Nephron (organoid): ENCODE measurements at regions not wholly inside any gene's neighbourhood (a gene's known extent, or its start where the extent isn't known, plus 50 kb on each side); places are given as distances from the start of the nearest gene placed in this dataset.

Source experiments
- H3K27ac Mint-ChIP-seq, 3 experiments: 2 replicates each; pipeline ENCODE4 v1.8.0; 2020; ENCODE audit warnings: mixed read lengths in 3 of 3, mild to moderate bottlenecking in 2 of 3, moderate library complexity in 1 of 3
- H3K27me3 Mint-ChIP-seq: 2 replicates; pipeline ENCODE4 v1.8.0; 2021; ENCODE audit warnings: low read depth, mild to moderate bottlenecking, moderate library complexity, mixed read lengths
- H3K36me3 Mint-ChIP-seq: 2 replicates; pipeline ENCODE4 v1.8.0; 2020; ENCODE audit warnings: low read depth, mixed read lengths
- H3K4me1 Mint-ChIP-seq: 2 replicates; pipeline ENCODE4 v1.8.0; 2020; ENCODE audit warnings: mixed read lengths
- H3K4me3 Mint-ChIP-seq, 3 experiments: 2 replicates each; pipeline ENCODE4 v1.8.0; 2020; ENCODE audit warnings: mild to moderate bottlenecking in 3 of 3, mixed read lengths in 3 of 3, moderate library complexity in 2 of 3
- H3K9me3 Mint-ChIP-seq: 2 replicates; pipeline ENCODE4 v1.8.0; 2020; ENCODE audit warnings: mixed read lengths
- CTCF ChIP-seq, 3 experiments: fragments of 200-600 bp; sonication (generic); IDR thresholded peaks; one replicate each; pipeline ENCODE4 v1.5.0; 2021; ENCODE audit warnings: antibody characterized with exemption in 3 of 3; ENCODE audit not compliant: unreplicated experiment in 3 of 3

GRCh38 chr4:177117256-177117655 lies 192.4 kb upstream of the NEIL3 start:
- H3K4me3 Mint-ChIP-seq = no peak overlapping the region
- peaks cover 9% of the 10 kb centered on the region for H3K9me3 Mint-ChIP-seq
- no peaks in the 10 kb centered on the region for H3K4me1 Mint-ChIP-seq
- no peaks in the 10 kb centered on the region for H3K36me3 Mint-ChIP-seq
- H3K27me3 Mint-ChIP-seq = peaks cover 6% of the 10 kb centered on the region
- no peak overlapping the region for H3K27ac Mint-ChIP-seq
- TF ChIP-seq CTCF (IDR thresholded peaks at IDR 0.05; ENCODE audit: unreplicated experiment in 3 of 3) = no peak

GRCh38 chr4:177118596-177118995 lies 191.1 kb upstream of the NEIL3 start:
- no peaks in the 10 kb centered on the region for H3K4me1 Mint-ChIP-seq
- peaks cover 9% of the 10 kb centered on the region for H3K9me3 Mint-ChIP-seq
- H3K4me3 Mint-ChIP-seq = no peak overlapping the region
- H3K27ac Mint-ChIP-seq = no peak overlapping the region
- peaks cover 6% of the 10 kb centered on the region for H3K27me3 Mint-ChIP-seq
- no peak for TF ChIP-seq CTCF (IDR thresholded peaks at IDR 0.05; ENCODE audit: unreplicated experiment in 3 of 3)
- no peaks in the 10 kb centered on the region for H3K36me3 Mint-ChIP-seq

- H3K27ac Mint-ChIP-seq = no peak overlapping the region
- H3K27me3 Mint-ChIP-seq = peaks cover 6% of the 10 kb centered on the region
- H3K9me3 Mint-ChIP-seq = peaks cover 9% of the 10 kb centered on the region
- H3K36me3 Mint-ChIP-seq = no peaks in the 10 kb centered on the region
- H3K4me1 Mint-ChIP-seq = no peaks in the 10 kb centered on the region
- no peak overlapping the region for H3K4me3 Mint-ChIP-seq
- no peak for TF ChIP-seq CTCF (IDR thresholded peaks at IDR 0.05; ENCODE audit: unreplicated experiment in 3 of 3)
Measured at GRCh38 chr4:177119021-177119471, 190.6 kb upstream of the NEIL3 start.

GRCh38 chr4:177119691-177120090 lies 190.0 kb upstream of the NEIL3 start:
- no peaks in the 10 kb centered on the region for H3K36me3 Mint-ChIP-seq
- H3K9me3 Mint-ChIP-seq = peaks cover 9% of the 10 kb centered on the region
- H3K4me3 Mint-ChIP-seq = no peak overlapping the region
- no peaks in the 10 kb centered on the region for H3K4me1 Mint-ChIP-seq
- H3K27me3 Mint-ChIP-seq = peaks cover 6% of the 10 kb centered on the region
- no peak for TF ChIP-seq CTCF (IDR thresholded peaks at IDR 0.05; ENCODE audit: unreplicated experiment in 3 of 3)
- H3K27ac Mint-ChIP-seq = no peak overlapping the region

- Mint-ChIP-seq H3K36me3 (no peaks in the 10 kb centered on the region), H3K4me3 (no peak overlapping the region), H3K27me3 (peaks cover 6% of the 10 kb centered on the region), H3K27ac (no peak overlapping the region), H3K9me3 (peaks cover 14% of the 10 kb centered on the region), H3K4me1 (no peaks in the 10 kb centered on the region)
- TF ChIP-seq CTCF (IDR thresholded peaks at IDR 0.05; ENCODE audit: unreplicated experiment in 3 of 3) = no peak
Measured at GRCh38 chr4:177123811-177124210, 185.9 kb upstream of the NEIL3 start.

- TF ChIP-seq CTCF (IDR thresholded peaks at IDR 0.05; ENCODE audit: unreplicated experiment in 3 of 3) = no peak
- Mint-ChIP-seq H3K36me3 (no peaks in the 10 kb centered on the region), H3K4me3 (no peak overlapping the region), H3K27me3 (peaks cover 5% of the 10 kb centered on the region), H3K27ac (no peak overlapping the region), H3K4me1 (no peaks in the 10 kb centered on the region), H3K9me3 (peaks cover 17% of the 10 kb centered on the region)
Measured at GRCh38 chr4:177124349-177125064, 185.2 kb upstream of the NEIL3 start.
